IMR-90 (cell line): ENCODE measurements at regions not wholly inside any gene's neighbourhood (a gene's known extent, or its start where the extent isn't known, plus 50 kb on each side); places are given as distances from the start of the nearest gene placed in this dataset.

Experiments used
- ATAC-seq: fragments of 200-7000 bp; cut with Tn5 transposase; 2 replicates; pipeline ENCODE4 v1.9.1; 2020; ENCODE audit warnings: low read depth, mild to moderate bottlenecking, moderate library complexity
- BruUV-seq: library from RNA; stranded (reverse); fragments of 400-500 nt; replicated peaks from 2 replicates; lab custom pipeline; 2021; lab: Mats Ljungman, UMichigan
- CTCF ChIA-PET: fragments of 300-600 bp; formaldehyde crosslinking; extraction: SDS; loops from one replicate; lab custom pipeline; 2021; ENCODE audit warnings: antibody characterized with exemption; lab: Yijun Ruan, JAX
- POLR2A ChIA-PET: fragments of 300-600 bp; sonication (Branson Sonifier 250); formaldehyde crosslinking; loops from one replicate; lab custom pipeline; 2022; ENCODE audit warnings: antibody characterized with exemption; ENCODE audit not compliant: unreplicated experiment; lab: Charles Lee
- DNase-seq: peaks from one replicate; pipeline ENCODE4 v3.0.0; 2013
- H2AFZ ChIP-seq: replicated peaks from 2 replicates; pipeline ENCODE3; 2013; ENCODE audit warnings: low read length, mild to moderate bottlenecking; ENCODE audit not compliant: poor library complexity
- H2AK5ac ChIP-seq: 2 replicates; pipeline ENCODE4 v1.6.1; 2013; ENCODE audit warnings: low read depth, low read length, inconsistent platforms
- H2AK9ac ChIP-seq: replicated peaks from 2 replicates; pipeline ENCODE3; 2013; ENCODE audit warnings: mild to moderate bottlenecking, low read depth, low read length, moderate library complexity; ENCODE audit not compliant: poor library complexity
- H2BK120ac ChIP-seq: 2 replicates; pipeline ENCODE4 v1.6.1; 2013; ENCODE audit warnings: low read depth, low read length, inconsistent platforms
- H2BK15ac ChIP-seq: 3 replicates; pipeline ENCODE4 v1.6.1; 2013; ENCODE audit warnings: low read depth, low read length, inconsistent platforms
- H2BK20ac ChIP-seq: 2 replicates; pipeline ENCODE4 v1.6.1; 2013; ENCODE audit warnings: low read depth, mild to moderate bottlenecking, inconsistent platforms, low read length, moderate library complexity
- H2BK5ac ChIP-seq: 2 replicates; pipeline ENCODE4 v1.6.1; 2013; ENCODE audit warnings: mild to moderate bottlenecking, low read depth, low read length, inconsistent platforms; ENCODE audit not compliant: poor library complexity, severe bottlenecking
- H3K14ac ChIP-seq: replicated peaks from 2 replicates; pipeline ENCODE4 v1.6.1; 2013; ENCODE audit warnings: low read depth, low read length, inconsistent platforms
- H3K18ac ChIP-seq: 2 replicates; pipeline ENCODE4 v1.6.1; 2013; ENCODE audit warnings: low read depth, low read length, control low read depth
- H3K23ac ChIP-seq: 2 replicates; pipeline ENCODE4 v1.6.1; 2013; ENCODE audit warnings: low read depth, low read length, inconsistent platforms
- H3K27ac ChIP-seq: 2 replicates; pipeline ENCODE4 v1.5.1; 2013; ENCODE audit warnings: mild to moderate bottlenecking, control low read depth, low read length; ENCODE audit not compliant: insufficient read depth
- H3K27me3 ChIP-seq: 2 replicates; pipeline ENCODE4 v1.6.1; 2013; ENCODE audit warnings: low read length; ENCODE audit not compliant: control insufficient read depth, insufficient read depth
- H3K36me3 ChIP-seq: 2 replicates; pipeline ENCODE4 v1.6.1; 2013; ENCODE audit warnings: low read length, mixed read lengths; ENCODE audit not compliant: control insufficient read depth, insufficient read depth
- H3K4ac ChIP-seq: 2 replicates; pipeline ENCODE4 v1.6.1; 2013; ENCODE audit warnings: low read depth, low read length, inconsistent platforms
- H3K4me1 ChIP-seq: 2 replicates; pipeline ENCODE4 v1.6.1; 2013; ENCODE audit warnings: low read length, mixed read lengths; ENCODE audit not compliant: control insufficient read depth, insufficient read depth
- H3K4me2 ChIP-seq: 2 replicates; pipeline ENCODE4 v1.6.1; 2013; ENCODE audit warnings: low read depth, mild to moderate bottlenecking, control low read depth, low read length, moderate library complexity
- H3K4me3 ChIP-seq: 2 replicates; pipeline ENCODE4 v1.5.1; 2013; ENCODE audit warnings: low read depth, mild to moderate bottlenecking, control low read depth, low read length, moderate library complexity; ENCODE audit not compliant: insufficient read depth
- H3K56ac ChIP-seq: 2 replicates; pipeline ENCODE4 v1.6.1; 2013; ENCODE audit warnings: low read length, inconsistent platforms; ENCODE audit not compliant: insufficient read depth; ENCODE audit errors: extremely low read depth
- H3K79me1 ChIP-seq, 2 experiments: 2 replicates each; pipeline ENCODE4 v1.6.1; 2013; ENCODE audit warnings: low read length in 2 of 2, inconsistent platforms in 1 of 2, low read depth in 1 of 2
- H3K9ac ChIP-seq: 2 replicates; pipeline ENCODE4 v1.6.1; 2013; ENCODE audit warnings: low read depth, low read length, control low read depth
- H3K9me1 ChIP-seq: 2 replicates; pipeline ENCODE4 v1.6.1; 2013; ENCODE audit warnings: low read length, inconsistent platforms; ENCODE audit not compliant: insufficient read depth
- H3K9me3 ChIP-seq: 2 replicates; pipeline ENCODE4 v1.6.1; 2013; ENCODE audit warnings: low read length; ENCODE audit not compliant: control insufficient read depth, insufficient read depth
- H4K20me1 ChIP-seq: 2 replicates; pipeline ENCODE4 v1.6.1; 2013; ENCODE audit warnings: low read length, inconsistent platforms; ENCODE audit not compliant: insufficient read depth
- H4K5ac ChIP-seq: 2 replicates; pipeline ENCODE4 v1.6.1; 2013; ENCODE audit warnings: mild to moderate bottlenecking, low read depth, low read length, control low read depth
- H4K8ac ChIP-seq, 2 experiments: 2 replicates each; pipeline ENCODE4 v1.6.1; 2013; ENCODE audit warnings: low read depth in 2 of 2, low read length in 2 of 2, control low read depth in 1 of 2, inconsistent platforms in 1 of 2
- H4K91ac ChIP-seq: 2 replicates; pipeline ENCODE4 v1.6.1; 2013; ENCODE audit warnings: low read depth, low read length, inconsistent platforms; ENCODE audit not compliant: insufficient read depth
- RFX5 ChIP-seq: IDR thresholded peaks from 2 replicates; pipeline ENCODE4 v1.8.0; 2012; ENCODE audit warnings: low read depth, mild to moderate bottlenecking, low read length, moderate library complexity
- WGBS, 2 experiments: methylation state at CpG; one replicate each; pipeline versions ENCODE4 v1.1.5 to v1.1.7; 2013; ENCODE audit warnings: missing lambda C conversion rate in 2 of 2; ENCODE audit not compliant: insufficient read length in 1 of 2; ENCODE audit errors: extremely low coverage in 2 of 2; 5-methylcytosine and 5-hydroxymethylcytosine counted together
- dilution Hi-C: fragments of 300-500 bp; cut with HindIII; formaldehyde crosslinking; loops from one replicate; pipeline ENCODE4 v1.14.3; 2018; ENCODE audit warnings: low sequenced_read_pairs; ENCODE audit not compliant: unreplicated experiment
- in situ Hi-C: fragments of 300-500 bp; cut with MboI; formaldehyde crosslinking; loops from 3 replicates; pipeline ENCODE4 v1.14.3; 2019; ENCODE audit warnings: low sequenced_read_pairs, inconsistent platforms, mixed read lengths
- intact Hi-C: fragments of 100-400 bp; cut with micrococcal nuclease; formaldehyde crosslinking; loops from 2 replicates; pipeline ENCODE4 v1.10.0; 2022

GRCh38 chr21:23021481-23021880 lies 2023.3 kb downstream of the NCAM2 start:
- no peak overlapping the region for H2BK20ac ChIP-seq
- H3K18ac ChIP-seq: no peak overlapping the region
- H4K8ac ChIP-seq: no peak overlapping the region
- no peak overlapping the region for H4K91ac ChIP-seq
- H3K36me3 ChIP-seq: no peaks in the 10 kb centered on the region
- H3K79me1 ChIP-seq: no peaks in the 10 kb centered on the region
- H2AFZ ChIP-seq: no peak overlapping the region
- H2BK15ac ChIP-seq: no peak overlapping the region
- intact Hi-C loops: no loop called here
- no TSS peak for BruUV-seq
- ATAC-seq: no peak
- WGBS, 2 experiments: 68% methylated on average over 5 of the region's 37 CpGs; no CpG with 5 or more reads in 1 of the 2 experiments
- H3K56ac ChIP-seq: no peak overlapping the region
- CTCF ChIA-PET: interaction anchor here (0.7 kb wide), 1 partner anchor 962 kb away, joined by 8 read pairs; no protein-coding TSS in a partner anchor
- no peak for TF ChIP-seq RFX5
- H2AK5ac ChIP-seq: no peak overlapping the region
- no peak overlapping the region for H2AK9ac ChIP-seq
- H2BK5ac ChIP-seq: no peak overlapping the region
- POLR2A ChIA-PET: no interaction called here
- H3K14ac ChIP-seq: no peak overlapping the region
- peaks cover 6% of the 10 kb centered on the region for H3K9me3 ChIP-seq
- H3K9me1 ChIP-seq: no peaks in the 10 kb centered on the region
- dilution Hi-C loops: no loop called here
- H3K9ac ChIP-seq: no peak overlapping the region
- no peak overlapping the region for H3K4me2 ChIP-seq
- H3K23ac ChIP-seq: no peak overlapping the region
- H4K5ac ChIP-seq: no peak overlapping the region
- no peak overlapping the region for H2BK120ac ChIP-seq
- no peak overlapping the region for H3K27ac ChIP-seq
- H4K20me1 ChIP-seq: no peaks in the 10 kb centered on the region
- H3K4me3 ChIP-seq: no peak overlapping the region
- no peak overlapping the region for H3K4ac ChIP-seq
- no peak for DNase-seq
- H3K4me1 ChIP-seq: no peaks in the 10 kb centered on the region
- in situ Hi-C loops: no loop called here
- H3K27me3 ChIP-seq: no peaks in the 10 kb centered on the region
